HCT116 (cell line): ENCODE measurements at regions not wholly inside any gene's neighbourhood (a gene's known extent, or its start where the extent isn't known, plus 50 kb on each side); places are given as distances from the start of the nearest gene placed in this dataset.

Experiments used
- ATAC-seq: fragments of 200-7000 bp; cut with Tn5 transposase; 2 replicates; pipeline ENCODE4 v1.9.1; 2020; ENCODE audit warnings: mild to moderate bottlenecking, moderate library complexity
- BruUV-seq: library from RNA; stranded (reverse); fragments of 400-500 nt; replicated peaks from 2 replicates; lab custom pipeline; 2021; lab: Mats Ljungman, UMichigan
- CTCF ChIA-PET: fragments of 300-600 bp; sonication (Branson Sonifier 250); formaldehyde crosslinking; loops from one replicate; lab custom pipeline; 2021; ENCODE audit warnings: antibody characterized with exemption; lab: Charles Lee
- POLR2A ChIA-PET: fragments of 300-600, 350-600 bp; sonication (Branson Sonifier 250); formaldehyde crosslinking; loops from one replicate; lab custom pipeline; 2021; ENCODE audit warnings: antibody characterized with exemption; lab: Charles Lee
- RAD21 ChIA-PET, 2 experiments: fragments of 300-600 bp; sonication (Branson Sonifier 250); formaldehyde crosslinking; loops; one replicate each; lab custom pipeline; 2023; ENCODE audit warnings: low total read pairs in 2 of 2; ENCODE audit not compliant: uncharacterized antibody in 2 of 2, unreplicated experiment in 2 of 2, low non-redundant PET in 1 of 2; lab: Charles Lee
- DNase-seq: peaks from one replicate; pipeline ENCODE4 v3.0.0-alpha.2; 2010; ENCODE audit warnings: low read depth, low spot score
- H2AFZ ChIP-seq: fragments of 200-600 bp; shearing (Covaris generic), sonication (generic); 2 replicates; pipeline ENCODE4 v1.6.1; 2017; ENCODE audit warnings: low read depth, mixed run types, mixed read lengths, antibody characterized with exemption, low read length; ENCODE audit not compliant: poor library complexity, severe bottlenecking
- H3K27ac ChIP-seq: 2 replicates; pipeline ENCODE4 v1.5.1; 2012; ENCODE audit warnings: low read depth, low read length
- H3K27me3 ChIP-seq: fragments of 200-600 bp; sonication (generic); 2 replicates; pipeline ENCODE4 v1.6.1; 2016; ENCODE audit warnings: mixed run types, low read length, mixed read lengths; ENCODE audit not compliant: insufficient read depth
- H3K36me3 ChIP-seq, 2 experiments: fragments of 200-500 bp in 1 of 2; fragments of 200-600 bp in 1 of 2; sonication (Bioruptor generic) in 1 of 2; sonication (generic) in 1 of 2; 2 replicates each; pipeline versions ENCODE4 v1.5.1 to v1.6.1; 2014 to 2016; ENCODE audit warnings: low read length in 2 of 2, inconsistent platforms in 1 of 2, mixed read lengths in 1 of 2, mixed run types in 1 of 2; ENCODE audit not compliant: insufficient read depth in 2 of 2, control insufficient read depth in 1 of 2
- H3K4me1 ChIP-seq, 2 experiments: fragments of 200-600 bp in 1 of 2; sonication (generic) in 1 of 2; 2 replicates each; pipeline versions ENCODE4 v1.5.1 to v1.6.1; 2012 to 2017; ENCODE audit warnings: low read length in 2 of 2, inconsistent platforms in 1 of 2, mild to moderate bottlenecking in 1 of 2, mixed read lengths in 1 of 2, mixed run types in 1 of 2, moderate library complexity in 1 of 2; ENCODE audit not compliant: insufficient read depth in 2 of 2, control insufficient read depth in 1 of 2
- H3K4me2 ChIP-seq: fragments of 200-600 bp; sonication (generic); 2 replicates; pipeline ENCODE4 v1.6.1; 2017; ENCODE audit warnings: mixed run types, low read length, mixed read lengths
- H3K4me3 ChIP-seq, 2 experiments: fragments of 200-600 bp in 1 of 2; sonication (generic) in 1 of 2; replicated peaks in 1 of 2; 2 replicates each; pipeline ENCODE4 v1.5.1; 2011 to 2016; ENCODE audit warnings: low read length in 2 of 2, control low read depth in 1 of 2, low read depth in 1 of 2, mild to moderate bottlenecking in 1 of 2, mixed read lengths in 1 of 2, mixed run types in 1 of 2
- H3K79me2 ChIP-seq: fragments of 200-600 bp; sonication (generic); 2 replicates; pipeline ENCODE4 v1.6.1; 2017; ENCODE audit warnings: mild to moderate bottlenecking, mixed run types, low read length, moderate library complexity, mixed read lengths; ENCODE audit not compliant: insufficient read depth
- H3K9ac ChIP-seq: fragments of 200-600 bp; sonication (generic); 2 replicates; pipeline ENCODE4 v1.6.1; 2016; ENCODE audit warnings: low read length, mixed read lengths
- H3K9me2 ChIP-seq: fragments of 200-600 bp; sonication (generic), shearing (Covaris generic); 2 replicates; pipeline ENCODE4 v1.6.1; 2017; ENCODE audit warnings: mixed run types, mild to moderate bottlenecking, moderate library complexity; ENCODE audit not compliant: insufficient read depth
- H3K9me3 ChIP-seq, 2 experiments: fragments of 200-500 bp in 1 of 2; fragments of 200-600 bp in 1 of 2; sonication (Bioruptor generic) in 1 of 2; sonication (generic) in 1 of 2; 2 replicates each; pipeline ENCODE4 v1.6.1; 2014 to 2017; ENCODE audit warnings: low read length in 2 of 2, mixed read lengths in 2 of 2, inconsistent platforms in 1 of 2, low read depth in 1 of 2, mild to moderate bottlenecking in 1 of 2, mixed run types in 1 of 2, moderate library complexity in 1 of 2; ENCODE audit not compliant: control insufficient read depth in 1 of 2, insufficient read depth in 1 of 2
- H4K20me1 ChIP-seq: fragments of 200-600 bp; sonication (generic), shearing (Covaris generic); 2 replicates; pipeline ENCODE4 v1.6.1; 2017; ENCODE audit warnings: mixed run types, mild to moderate bottlenecking, moderate library complexity; ENCODE audit not compliant: insufficient read depth
- ATF3 ChIP-seq: IDR thresholded peaks from 2 replicates; pipeline ENCODE4 v1.6.1; 2012
- CBX3 ChIP-seq: IDR thresholded peaks from 2 replicates; pipeline ENCODE4 v1.6.1; 2012; ENCODE audit warnings: low read depth
- CEBPB ChIP-seq: IDR thresholded peaks from 2 replicates; pipeline ENCODE4 v1.6.1; 2012; ENCODE audit warnings: low read depth
- ELF1 ChIP-seq: IDR thresholded peaks from 2 replicates; pipeline ENCODE4 v1.6.1; 2012; ENCODE audit warnings: low read depth, borderline replicate concordance
- EZH2 ChIP-seq: fragments of 200-600 bp; sonication (generic); IDR thresholded peaks from 2 replicates; pipeline ENCODE4 v1.6.1; 2017; ENCODE audit warnings: antibody characterized with exemption, mixed run types
- EZH2phosphoT487 ChIP-seq: fragments of 200-600 bp; IDR thresholded peaks from 2 replicates; pipeline ENCODE4 v1.6.1; 2018; ENCODE audit warnings: antibody characterized with exemption, borderline replicate concordance
- FOSL1 ChIP-seq: IDR thresholded peaks from 2 replicates; pipeline ENCODE4 v1.6.1; 2012; ENCODE audit warnings: low read depth
- JUND ChIP-seq: IDR thresholded peaks from 2 replicates; pipeline ENCODE4 v1.6.1; 2012
- MAX ChIP-seq: IDR thresholded peaks from 2 replicates; pipeline ENCODE4 v1.6.1; 2012
- POLR2A ChIP-seq: IDR thresholded peaks from 2 replicates; pipeline ENCODE4 v1.7.0; 2011; ENCODE audit warnings: borderline replicate concordance; ENCODE audit not compliant: insufficient read depth, insufficient read length; ENCODE audit errors: extremely low read depth
- REST ChIP-seq: IDR thresholded peaks from 2 replicates; pipeline ENCODE4 v1.6.1; 2012; ENCODE audit warnings: low read depth
- SIN3A ChIP-seq: IDR thresholded peaks from 2 replicates; pipeline ENCODE4 v1.6.1; 2012; ENCODE audit warnings: low read depth
- SP1 ChIP-seq: IDR thresholded peaks from 2 replicates; pipeline ENCODE4 v1.6.1; 2012; ENCODE audit warnings: low read depth
- SRF ChIP-seq: IDR thresholded peaks from 2 replicates; pipeline ENCODE4 v1.6.1; 2012; ENCODE audit warnings: low read depth
- TCF7L2 ChIP-seq: IDR thresholded peaks from 2 replicates; pipeline ENCODE4 v1.7.0; 2011; ENCODE audit warnings: borderline replicate concordance, inconsistent platforms; ENCODE audit not compliant: insufficient read depth, insufficient read length; ENCODE audit errors: extremely low read depth
- YY1 ChIP-seq: IDR thresholded peaks from 2 replicates; pipeline ENCODE4 v1.6.1; 2011; ENCODE audit warnings: low read length, low read depth, moderate library complexity, mild to moderate bottlenecking; ENCODE audit not compliant: insufficient replicate concordance; ENCODE audit errors: extremely low read depth
- ZBTB33 ChIP-seq: IDR thresholded peaks from 2 replicates; pipeline ENCODE4 v1.6.1; 2011; ENCODE audit warnings: mild to moderate bottlenecking, low read length, moderate library complexity; ENCODE audit not compliant: insufficient replicate concordance; ENCODE audit errors: extremely low read depth
- ZFX ChIP-seq: fragments of 450-650 bp; IDR thresholded peaks from 2 replicates; pipeline ENCODE4 v1.6.1; 2017
- intact Hi-C: fragments of 100-400 bp; cut with micrococcal nuclease; formaldehyde crosslinking; loops from 2 replicates; pipeline ENCODE4 v1.10.0; 2022

GRCh38 chrX:16416588-16416987 is 233.4 kb upstream of the S100G start:
- Histone ChIP-seq H3K9me2 (no peaks in the 10 kb centered on the region), H3K9me3 (no peaks in the 10 kb centered on the region), H2AFZ (no peak overlapping the region), H4K20me1 (no peaks in the 10 kb centered on the region), H3K79me2 (no peaks in the 10 kb centered on the region), H3K4me1 (no peaks in the 10 kb centered on the region), H3K27me3 (no peaks in the 10 kb centered on the region), H3K4me2 (no peak overlapping the region), H3K4me3 (no peak overlapping the region), H3K27ac (no peak overlapping the region), H3K9ac (no peak overlapping the region), H3K36me3 (no peaks in the 10 kb centered on the region)
- no peak for TF ChIP-seq EZH2
- TF ChIP-seq JUND, result no peak
- no peak for TF ChIP-seq FOSL1
- no peak for TF ChIP-seq ATF3
- no peak for TF ChIP-seq ELF1
- no peak for TF ChIP-seq SRF
- no peak for TF ChIP-seq YY1
- no peak for TF ChIP-seq EZH2phosphoT487
- no peak for TF ChIP-seq ZBTB33
- no peak for TF ChIP-seq POLR2A
- no peak for TF ChIP-seq CEBPB
- no peak for TF ChIP-seq SIN3A
- no peak for TF ChIP-seq SP1
- TF ChIP-seq CBX3, result no peak
- no peak for TF ChIP-seq REST
- TF ChIP-seq TCF7L2, result no peak
- no peak for TF ChIP-seq ZFX
- TF ChIP-seq MAX, result no peak
- POLR2A ChIA-PET, result no interaction called here
- peak; percentile 42; the same call in 1 of the 2 replicates for ATAC-seq
- RAD21 ChIA-PET, result no interaction called here
- no TSS peak for BruUV-seq
- CTCF ChIA-PET, result no interaction called here
- intact Hi-C loops, result no loop called here
- no peak for DNase-seq
